Activated T-cell treated with anti-CD3 and anti-CD28 coated beads, Interleukin-2, amount 50 U/mL, for 24 hours (primary cell): ENCODE measurements at regions not wholly inside any gene's neighbourhood (a gene's known extent, or its start where the extent isn't known, plus 50 kb on each side); places are given as distances from the start of the nearest gene placed in this dataset.
"Not testable (repeated sequence)": the region's sequence is repeated elsewhere in the genome, so short reads cannot be mapped to it uniquely, and the experiment has no call there.

ENCODE experiments used
- DNase-seq: peaks from one replicate; pipeline ENCODE4 v3.0.0-alpha.2; 2020
- H3K27ac Mint-ChIP-seq: 2 replicates; pipeline ENCODE4 v1.8.0; 2020; ENCODE audit warnings: mild to moderate bottlenecking, mixed read lengths
- H3K27me3 Mint-ChIP-seq: 2 replicates; pipeline ENCODE4 v1.8.0; 2020; ENCODE audit warnings: mixed read lengths
- H3K36me3 Mint-ChIP-seq: 2 replicates; pipeline ENCODE4 v1.8.0; 2020; ENCODE audit warnings: low read depth, mixed read lengths
- H3K4me1 Mint-ChIP-seq: 2 replicates; pipeline ENCODE4 v1.8.0; 2020; ENCODE audit warnings: low read depth, mixed read lengths
- H3K4me3 Mint-ChIP-seq: 2 replicates; pipeline ENCODE4 v1.8.0; 2020; ENCODE audit warnings: mild to moderate bottlenecking, moderate library complexity, mixed read lengths
- H3K9me3 Mint-ChIP-seq: 2 replicates; pipeline ENCODE4 v1.8.0; 2020; ENCODE audit warnings: mixed read lengths

DNA sequence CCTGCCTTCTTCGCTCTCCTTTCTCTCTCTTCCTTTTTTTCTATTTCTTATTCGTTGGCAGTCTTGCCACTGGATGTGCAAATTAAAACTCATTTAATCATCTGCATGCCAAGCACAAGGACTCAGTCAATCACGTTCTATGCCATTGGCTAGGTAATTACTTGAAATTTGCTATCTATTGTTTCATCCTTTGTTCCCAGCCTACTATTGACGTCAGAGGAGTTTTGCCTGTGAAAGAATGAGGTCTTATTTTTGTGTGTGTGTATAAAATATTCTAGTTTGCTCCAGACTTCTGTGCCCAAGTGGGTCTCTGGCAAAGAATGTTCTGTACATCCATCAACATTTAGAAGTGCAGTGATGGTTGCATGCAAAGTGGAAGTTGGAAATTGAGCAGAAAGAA is 132.3 kb upstream of the DOK5 start:
- Mint-ChIP-seq H3K9me3 (no peaks in the 10 kb centered on the region), H3K36me3 (no peaks in the 10 kb centered on the region), H3K4me3 (no peak overlapping the region), H3K27me3 (peaks cover 18% of the 10 kb centered on the region), H3K4me1 (peaks cover 13% of the 10 kb centered on the region), H3K27ac (no peak overlapping the region)
- DNase-seq: no peak

DNA sequence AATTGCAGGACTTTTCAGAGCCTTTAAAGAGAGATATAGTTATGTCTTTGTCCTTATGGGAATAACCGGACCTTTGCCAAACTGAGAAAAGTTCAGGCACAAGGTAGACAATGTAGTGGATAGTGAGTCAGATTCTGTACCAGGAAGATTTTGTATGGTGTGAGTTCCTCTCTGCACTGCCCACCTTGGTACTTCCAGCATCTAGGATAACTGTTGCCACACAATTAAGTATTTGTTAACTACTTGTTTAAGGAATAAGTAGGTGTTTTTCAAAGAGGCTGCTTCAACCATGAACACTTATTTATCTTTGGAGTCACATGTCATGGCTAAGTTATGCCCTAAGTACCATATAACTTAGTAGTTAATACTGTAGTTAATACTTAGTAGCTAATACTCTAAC is 131.8 kb upstream of the DOK5 start:
- H3K9me3 Mint-ChIP-seq: no peaks in the 10 kb centered on the region
- H3K36me3 Mint-ChIP-seq: no peaks in the 10 kb centered on the region
- no peak for DNase-seq
- H3K27ac Mint-ChIP-seq: no peak overlapping the region
- H3K4me3 Mint-ChIP-seq: no peak overlapping the region
- H3K4me1 Mint-ChIP-seq: peaks cover 13% of the 10 kb centered on the region
- H3K27me3 Mint-ChIP-seq: peaks cover 20% of the 10 kb centered on the region

DNA sequence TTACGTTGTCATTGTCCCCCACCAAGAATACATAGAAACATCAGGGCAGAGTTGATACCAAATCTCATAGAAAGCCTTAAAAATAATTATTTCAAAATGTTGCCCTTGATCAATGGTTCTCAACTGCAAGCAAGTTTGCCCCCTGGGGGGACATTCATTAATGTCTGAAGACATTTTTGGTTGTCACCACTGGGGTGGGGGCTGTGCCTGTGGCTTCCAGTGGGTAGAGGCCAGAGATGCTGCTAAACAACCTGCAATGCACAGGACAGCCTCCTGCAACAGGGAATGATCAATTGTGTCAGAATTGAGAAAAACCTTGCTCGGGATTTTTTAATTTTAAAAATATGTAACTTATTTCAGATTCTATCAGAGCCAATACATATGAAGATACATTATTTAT is 130.6 kb upstream of the DOK5 start:
- H3K27ac Mint-ChIP-seq: no peak overlapping the region
- peaks cover 13% of the 10 kb centered on the region for H3K4me1 Mint-ChIP-seq
- no peaks in the 10 kb centered on the region for H3K9me3 Mint-ChIP-seq
- no peaks in the 10 kb centered on the region for H3K36me3 Mint-ChIP-seq
- no peak for DNase-seq
- H3K4me3 Mint-ChIP-seq: no peak overlapping the region
- H3K27me3 Mint-ChIP-seq: peaks cover 23% of the 10 kb centered on the region

DNA sequence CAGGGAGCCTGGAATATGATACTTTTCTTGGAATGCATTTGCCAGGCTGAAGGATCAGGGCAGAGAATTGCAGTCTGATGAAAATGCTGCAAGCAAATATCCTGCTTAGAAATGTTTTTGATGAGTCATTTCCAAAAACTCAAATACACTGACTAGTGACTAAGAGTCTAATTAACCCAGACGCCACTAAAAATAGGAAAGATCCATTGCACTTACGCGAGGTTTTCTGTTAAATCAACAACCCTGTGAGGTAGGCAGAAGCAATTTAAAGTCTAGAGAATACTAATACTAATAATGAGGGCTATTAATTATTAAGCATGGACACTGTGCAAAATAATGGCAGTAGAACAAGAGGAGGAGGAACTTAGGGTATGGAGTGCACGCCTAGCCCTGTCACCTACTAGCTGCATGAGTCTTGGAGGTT is 130.1 kb upstream of the DOK5 start:
- H3K36me3 Mint-ChIP-seq: no peaks in the 10 kb centered on the region
- peaks cover 23% of the 10 kb centered on the region for H3K27me3 Mint-ChIP-seq
- no peak overlapping the region for H3K27ac Mint-ChIP-seq
- H3K4me3 Mint-ChIP-seq: no peak overlapping the region
- no peaks in the 10 kb centered on the region for H3K9me3 Mint-ChIP-seq
- peaks cover 14% of the 10 kb centered on the region for H3K4me1 Mint-ChIP-seq
- no peak for DNase-seq

DNA sequence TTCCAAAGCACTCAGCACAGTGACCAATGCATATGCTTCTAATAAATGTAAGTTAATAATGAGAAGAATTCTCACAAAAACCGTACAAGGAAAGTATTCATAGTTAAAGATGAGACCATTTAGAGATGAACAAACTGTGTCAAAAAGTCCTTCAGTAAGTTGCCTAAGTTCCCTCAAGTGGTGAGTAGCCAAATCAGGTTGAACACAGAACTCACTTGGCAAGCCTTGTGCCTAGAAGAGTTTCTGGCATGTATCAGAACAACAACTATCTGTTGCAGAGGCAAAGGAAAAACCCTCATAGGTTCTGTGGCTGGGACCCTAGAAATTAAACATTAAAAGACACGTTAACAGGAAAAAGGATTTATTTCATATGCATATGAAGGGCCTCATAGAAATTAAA is 129.6 kb upstream of the DOK5 start:
- H3K27ac Mint-ChIP-seq: no peak overlapping the region

DNA sequence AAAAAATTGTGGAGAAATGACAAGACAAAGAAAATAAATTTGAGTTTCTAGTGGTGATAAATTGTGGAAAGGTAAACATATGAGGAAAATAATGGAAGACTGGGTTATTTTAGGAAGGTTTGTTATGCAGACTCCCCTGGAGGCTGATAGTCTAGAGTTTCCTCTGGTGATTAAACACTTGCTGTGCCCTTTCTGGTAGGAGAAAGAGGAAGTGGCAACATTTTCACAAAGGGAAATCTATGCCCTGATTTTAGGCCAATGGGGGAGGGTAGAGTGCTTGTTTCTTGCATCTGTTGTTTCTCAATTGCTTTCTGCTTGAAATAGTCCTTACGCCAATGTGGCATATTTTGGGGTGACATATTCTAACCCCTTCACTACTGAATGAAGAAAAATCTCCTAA is 129.1 kb upstream of the DOK5 start:
- Mint-ChIP-seq H3K4me3 (no peak overlapping the region), H3K9me3 (peaks cover 3% of the 10 kb centered on the region), H3K4me1 (peaks cover 19% of the 10 kb centered on the region), H3K27me3 (peaks cover 27% of the 10 kb centered on the region), H3K36me3 (no peaks in the 10 kb centered on the region), H3K27ac (no peak overlapping the region)
- DNase-seq: no peak

More for the DNA sequence above, 129.6 kb upstream of the DOK5 start:
- peaks cover 3% of the 10 kb centered on the region for H3K9me3 Mint-ChIP-seq
- peaks cover 19% of the 10 kb centered on the region for H3K4me1 Mint-ChIP-seq
- H3K36me3 Mint-ChIP-seq: no peaks in the 10 kb centered on the region
- no peak overlapping the region for H3K4me3 Mint-ChIP-seq
- no peak for DNase-seq
- peaks cover 27% of the 10 kb centered on the region for H3K27me3 Mint-ChIP-seq

DNA sequence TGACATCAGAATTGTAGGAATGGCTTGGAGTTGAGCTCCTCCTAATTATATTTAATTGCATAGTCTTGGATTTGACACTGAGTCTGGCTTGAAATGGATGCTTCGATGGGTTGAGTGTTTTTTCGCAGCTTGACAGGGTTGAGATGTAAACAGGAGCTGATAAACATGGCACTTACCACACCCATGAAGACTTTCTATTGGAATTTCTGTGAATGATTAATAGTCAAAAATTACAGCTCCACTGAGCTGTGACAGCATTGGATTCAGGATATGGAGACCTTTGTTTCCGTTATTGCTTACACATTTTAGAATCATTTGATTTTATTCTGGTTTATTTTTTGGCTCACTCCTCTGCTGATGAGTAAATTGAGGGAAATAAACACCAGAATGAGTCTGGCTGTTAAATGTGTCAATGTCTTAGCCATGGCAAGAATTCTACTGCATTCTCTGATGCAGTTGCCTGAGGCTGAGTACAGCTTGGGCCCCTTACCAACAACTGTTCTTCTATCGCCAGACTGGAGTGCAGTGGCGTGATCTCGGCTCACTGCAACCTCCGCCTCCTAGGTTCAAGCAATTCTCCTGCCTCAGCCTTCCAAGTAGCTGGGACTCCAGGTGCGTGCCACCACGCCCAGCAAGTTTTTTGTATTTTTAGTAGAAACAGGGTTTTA is 128.1 kb upstream of the DOK5 start:
- Mint-ChIP-seq H3K9me3 (peaks cover 3% of the 10 kb centered on the region), H3K36me3 (no peaks in the 10 kb centered on the region), H3K4me3 (no peak overlapping the region), H3K4me1 (peaks cover 28% of the 10 kb centered on the region), H3K27ac (no peak overlapping the region), H3K27me3 (peaks cover 27% of the 10 kb centered on the region)
- DNase-seq: no peak

DNA sequence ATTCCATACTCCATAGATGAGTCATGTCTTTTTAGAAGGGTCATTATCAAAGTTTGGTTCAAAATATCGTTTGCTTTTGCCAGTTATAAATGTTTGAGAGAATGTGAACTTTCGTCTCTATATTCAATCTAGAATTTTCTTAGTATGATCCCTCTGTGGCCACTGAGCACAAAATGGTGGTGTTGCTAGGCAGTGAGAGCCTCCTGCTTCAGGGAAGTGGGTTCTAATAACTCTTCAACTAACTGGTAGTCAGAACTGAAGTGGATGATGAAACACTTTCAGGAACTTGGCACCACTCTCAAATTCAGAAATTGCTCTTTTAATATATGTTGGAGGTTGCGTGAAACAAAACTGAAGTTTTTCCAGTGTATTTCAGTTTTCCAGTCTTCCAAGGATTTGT is 125.0 kb upstream of the DOK5 start:
- peaks cover 31% of the 10 kb centered on the region for H3K4me1 Mint-ChIP-seq
- no peaks in the 10 kb centered on the region for H3K36me3 Mint-ChIP-seq
- DNase-seq: no peak
- H3K27me3 Mint-ChIP-seq: peaks cover 26% of the 10 kb centered on the region
- peak overlapping the region; percentile 54 for H3K27ac Mint-ChIP-seq
- peaks cover 3% of the 10 kb centered on the region for H3K9me3 Mint-ChIP-seq
- H3K4me3 Mint-ChIP-seq: no peak overlapping the region

DNA sequence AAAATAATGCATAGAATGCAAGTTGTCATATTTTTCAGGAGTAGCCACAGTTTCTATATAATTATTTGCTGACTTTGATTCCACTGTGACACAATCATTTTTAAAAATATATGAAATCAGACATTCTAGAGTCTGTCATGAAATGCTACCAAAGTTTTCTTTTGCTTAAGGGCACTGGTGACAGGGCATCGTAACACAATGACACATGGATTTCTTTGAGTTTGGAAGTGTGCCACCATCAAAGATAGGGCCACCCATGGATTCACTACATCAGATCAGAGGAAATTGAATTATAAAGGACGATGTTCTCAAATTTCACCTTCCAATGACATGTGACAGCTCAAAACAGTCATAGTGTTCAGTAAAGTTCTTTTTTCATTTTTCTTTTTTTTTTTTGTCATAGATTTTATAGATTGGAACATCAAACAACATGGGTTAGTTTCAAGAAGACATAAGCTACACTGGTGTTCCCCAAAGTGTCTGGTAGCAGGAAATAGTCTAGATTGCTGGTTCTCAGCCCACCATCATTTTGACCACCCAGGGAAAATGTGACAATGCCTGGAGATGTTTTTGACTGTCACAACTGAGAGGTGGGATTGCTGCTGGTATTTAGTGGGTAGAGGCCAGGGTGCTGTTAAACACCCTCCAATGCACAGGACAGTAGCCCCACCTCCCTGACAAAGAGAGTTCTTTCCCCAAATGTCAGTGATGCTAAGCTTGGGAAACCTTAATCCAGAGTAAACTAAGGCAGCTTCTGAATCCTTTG is 123.8 kb upstream of the DOK5 start:
- peaks cover 3% of the 10 kb centered on the region for H3K9me3 Mint-ChIP-seq
- peaks cover 28% of the 10 kb centered on the region for H3K27me3 Mint-ChIP-seq
- H3K27ac Mint-ChIP-seq: peak overlapping the region; percentile 50
- no peaks in the 10 kb centered on the region for H3K36me3 Mint-ChIP-seq
- H3K4me3 Mint-ChIP-seq: no peak overlapping the region
- H3K4me1 Mint-ChIP-seq: peaks cover 23% of the 10 kb centered on the region
- DNase-seq: no peak

DNA sequence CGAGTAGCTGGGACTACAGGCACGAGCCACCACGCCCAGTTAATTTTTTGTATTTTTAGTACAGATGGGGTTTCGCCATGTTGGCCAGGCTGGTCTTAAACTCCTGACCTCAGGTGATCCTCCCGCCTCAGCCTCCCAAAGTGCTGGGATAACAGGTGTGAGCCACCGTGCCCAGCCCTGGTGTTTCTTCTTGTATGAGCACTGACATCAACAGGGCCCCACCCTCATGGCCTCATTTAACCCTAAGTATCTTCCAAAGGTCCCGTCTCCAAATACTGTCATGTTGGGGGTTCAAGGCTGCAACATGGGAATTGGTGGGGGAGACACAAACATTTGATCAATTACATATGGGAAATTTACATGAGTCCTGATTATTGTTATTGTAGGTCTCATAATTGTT is 122.9 kb upstream of the DOK5 start:
- not testable (repeated sequence) for H3K36me3 Mint-ChIP-seq, DNase-seq, H3K9me3 Mint-ChIP-seq, H3K4me3 Mint-ChIP-seq
- Mint-ChIP-seq H3K4me1 (peaks cover 21% of the 10 kb centered on the region), H3K27me3 (peaks cover 23% of the 10 kb centered on the region), H3K27ac (peak overlapping the region; percentile 66)

DNA sequence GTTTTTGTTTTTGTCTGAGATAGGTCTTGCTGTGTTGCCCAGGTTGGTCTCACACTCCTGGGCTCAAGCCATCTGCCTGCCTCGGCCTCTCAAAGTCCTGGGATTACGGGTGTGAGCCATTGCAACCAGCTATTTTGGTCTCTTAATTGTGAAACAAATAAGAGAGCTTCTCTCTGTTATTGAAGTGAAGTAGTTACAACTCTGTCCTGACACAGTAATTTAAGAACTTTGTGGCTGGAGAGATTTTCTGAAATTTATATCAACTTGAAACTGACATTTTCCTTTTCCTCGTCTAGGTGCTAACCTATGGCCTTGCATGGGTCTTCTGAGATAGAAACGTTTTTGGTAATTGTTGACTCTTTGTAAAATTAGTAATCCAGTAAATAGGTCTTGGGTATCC is 122.1 kb upstream of the DOK5 start:
- no peak for DNase-seq
- Mint-ChIP-seq H3K36me3 (no peaks in the 10 kb centered on the region), H3K4me3 (no peak overlapping the region), H3K27me3 (peaks cover 26% of the 10 kb centered on the region), H3K4me1 (peaks cover 21% of the 10 kb centered on the region), H3K27ac (no peak overlapping the region), H3K9me3 (peaks cover 3% of the 10 kb centered on the region)

DNA sequence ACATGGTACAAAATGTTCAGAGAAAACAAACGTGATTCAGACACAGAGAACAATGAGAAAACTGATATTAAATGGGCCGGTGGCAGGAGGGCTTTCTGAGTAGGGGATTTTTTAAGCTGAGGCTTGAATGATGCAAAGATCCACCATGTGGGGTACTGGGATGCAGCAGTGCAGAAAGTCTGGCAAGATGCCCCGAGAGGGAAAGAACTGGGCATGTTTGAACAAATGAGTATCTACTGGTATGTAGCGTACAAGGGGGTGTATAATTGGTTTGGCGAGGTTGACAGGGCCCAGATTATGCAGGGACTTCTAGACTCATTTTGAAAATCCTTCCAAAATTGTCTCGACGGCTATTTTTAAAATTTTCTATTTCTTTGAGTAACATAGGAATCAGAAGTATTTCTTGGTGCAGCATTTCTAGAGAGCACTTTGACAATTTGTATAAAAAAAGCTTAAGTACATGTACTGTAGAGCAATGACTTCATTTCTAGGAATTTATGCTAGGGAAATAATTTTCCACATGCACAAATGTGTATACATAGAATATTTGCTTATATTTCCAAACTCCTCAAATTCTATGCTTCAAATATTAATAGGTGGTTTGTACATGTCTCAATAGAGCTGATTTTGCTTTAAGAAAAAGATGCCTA is 119.6 kb upstream of the DOK5 start:
- peaks cover 17% of the 10 kb centered on the region for H3K27me3 Mint-ChIP-seq
- H3K27ac Mint-ChIP-seq: no peak overlapping the region
- DNase-seq: no peak
- peaks cover 15% of the 10 kb centered on the region for H3K4me1 Mint-ChIP-seq
- no peaks in the 10 kb centered on the region for H3K36me3 Mint-ChIP-seq
- no peaks in the 10 kb centered on the region for H3K9me3 Mint-ChIP-seq
- H3K4me3 Mint-ChIP-seq: no peak overlapping the region

DNA sequence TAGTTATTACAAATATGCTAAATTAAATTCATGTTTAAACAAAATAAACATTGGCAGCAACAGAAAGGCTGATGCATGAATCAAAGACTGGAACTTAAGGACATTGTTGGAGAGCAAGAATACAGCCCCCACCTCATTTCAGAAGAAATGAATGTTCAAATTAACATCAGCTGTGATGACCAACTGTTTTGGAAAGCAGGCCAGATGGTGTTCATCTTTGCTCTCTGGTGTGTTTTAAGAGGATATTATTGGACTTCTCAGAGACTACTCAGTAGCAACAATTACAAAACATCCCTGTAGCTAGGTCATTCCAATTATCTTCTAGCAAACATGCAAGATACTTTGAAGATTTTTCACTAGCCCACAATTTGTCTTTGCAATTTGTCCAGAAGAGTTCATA is 118.6 kb upstream of the DOK5 start:
- no peak for DNase-seq
- no peak overlapping the region for H3K4me3 Mint-ChIP-seq
- H3K9me3 Mint-ChIP-seq: no peaks in the 10 kb centered on the region
- no peak overlapping the region for H3K27ac Mint-ChIP-seq
- H3K27me3 Mint-ChIP-seq: peaks cover 17% of the 10 kb centered on the region
- peaks cover 10% of the 10 kb centered on the region for H3K4me1 Mint-ChIP-seq
- no peaks in the 10 kb centered on the region for H3K36me3 Mint-ChIP-seq

DNA sequence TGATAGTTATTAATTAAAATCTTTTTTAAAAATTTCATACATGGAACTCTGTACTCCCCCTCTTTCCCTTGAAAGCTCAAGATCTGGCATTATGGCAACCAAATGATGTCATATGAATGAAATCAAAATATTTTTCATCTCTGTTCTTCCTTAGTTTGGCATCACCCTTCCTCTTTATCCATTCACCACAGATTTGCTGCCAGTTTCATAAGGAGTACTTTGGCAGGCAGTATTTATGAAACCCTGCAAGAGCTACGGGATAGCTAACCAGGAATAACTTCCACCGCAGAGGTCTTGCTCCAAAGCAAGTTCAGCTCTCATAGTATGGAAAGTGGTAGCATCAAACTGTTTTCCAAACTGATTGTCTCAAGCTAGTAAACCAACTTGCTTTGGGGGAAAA is 113.9 kb upstream of the DOK5 start:
- Mint-ChIP-seq H3K4me1 (peaks cover 5% of the 10 kb centered on the region), H3K9me3 (no peaks in the 10 kb centered on the region), H3K27ac (no peak overlapping the region), H3K27me3 (peaks cover 15% of the 10 kb centered on the region), H3K36me3 (no peaks in the 10 kb centered on the region), H3K4me3 (no peak overlapping the region)
- no peak for DNase-seq

DNA sequence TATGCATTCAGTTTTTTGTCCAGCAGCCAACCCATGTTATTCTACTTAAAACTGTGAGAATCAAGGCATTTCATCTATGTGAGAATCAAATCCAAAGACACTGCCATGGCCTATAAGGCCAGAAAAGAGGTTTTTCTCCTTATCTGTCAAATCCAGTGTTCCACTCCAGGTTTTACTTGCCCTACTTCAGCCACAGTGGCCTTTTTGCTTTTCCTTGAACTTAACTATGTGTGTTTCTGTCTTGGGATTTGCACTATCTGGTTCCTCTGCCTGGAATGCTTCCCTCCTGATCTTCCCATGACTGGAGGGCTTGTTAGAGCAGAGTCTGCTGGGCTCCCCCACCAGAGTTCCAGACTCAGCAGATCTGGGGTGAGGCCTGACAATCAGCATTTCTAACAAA is 113.1 kb upstream of the DOK5 start:
- Mint-ChIP-seq H3K4me1 (peaks cover 5% of the 10 kb centered on the region), H3K4me3 (no peak overlapping the region), H3K27me3 (peaks cover 15% of the 10 kb centered on the region), H3K36me3 (no peaks in the 10 kb centered on the region), H3K9me3 (no peaks in the 10 kb centered on the region), H3K27ac (no peak overlapping the region)
- no peak for DNase-seq
